ENCODE measurements at regions not wholly inside any gene's neighbourhood (a gene's known extent, or its start where the extent isn't known, plus 50 kb on each side); places are given as distances from the start of the nearest gene placed in this dataset.
"Not testable (repeated sequence)": the region's sequence is repeated elsewhere in the genome, so short reads cannot be mapped to it uniquely, and the experiment has no call there.

- TF ChIP-seq CTCF (conservative IDR thresholded peaks at IDR 0.05) = no peak
- DNase-seq (ENCODE audit: extremely low spot score, unreplicated experiment) = no peak
- H3K27ac Mint-ChIP-seq = no peak overlapping the region
These were observed 485.2 kb downstream of the SIPA1L2 start for GRCh38 chr1:232144696-232145230.

GRCh38 chr1:232143315-232143886, 486.5 kb downstream of the SIPA1L2 start:
- no peaks in the 10 kb centered on the region for H3K4me1 Mint-ChIP-seq (ENCODE audit: unreplicated experiment)
- H3K9me3 Mint-ChIP-seq = peaks cover 4% of the 10 kb centered on the region
- H3K27me3 Mint-ChIP-seq = peaks cover 13% of the 10 kb centered on the region
- no peak overlapping the region for H3K4me3 Mint-ChIP-seq
- DNase-seq (ENCODE audit: extremely low spot score, unreplicated experiment) = no peak
- no peak for TF ChIP-seq CTCF (conservative IDR thresholded peaks at IDR 0.05)
- H3K36me3 Mint-ChIP-seq = no peaks in the 10 kb centered on the region
- no peak overlapping the region for H3K27ac Mint-ChIP-seq

More at GRCh38 chr1:232144696-232145230, 485.2 kb downstream of the SIPA1L2 start:
- H3K4me3 Mint-ChIP-seq = no peak overlapping the region
- peaks cover 3% of the 10 kb centered on the region for H3K4me1 Mint-ChIP-seq (ENCODE audit: unreplicated experiment)
- peaks cover 13% of the 10 kb centered on the region for H3K27me3 Mint-ChIP-seq
- H3K9me3 Mint-ChIP-seq = no peaks in the 10 kb centered on the region
- H3K36me3 Mint-ChIP-seq = no peaks in the 10 kb centered on the region

- TF ChIP-seq CTCF (conservative IDR thresholded peaks at IDR 0.05) = no peak
- H3K4me1 Mint-ChIP-seq (ENCODE audit: unreplicated experiment) = no peaks in the 10 kb centered on the region
- no peak overlapping the region for H3K27ac Mint-ChIP-seq
- H3K9me3 Mint-ChIP-seq = peaks cover 4% of the 10 kb centered on the region
- H3K4me3 Mint-ChIP-seq = no peak overlapping the region
- no peak for DNase-seq (ENCODE audit: extremely low spot score, unreplicated experiment)
- no peaks in the 10 kb centered on the region for H3K36me3 Mint-ChIP-seq
- H3K27me3 Mint-ChIP-seq = peaks cover 8% of the 10 kb centered on the region
These were observed 487.3 kb downstream of the SIPA1L2 start for GRCh38 chr1:232142403-232143314.

GRCh38 chr1:232141167-232141448, 488.8 kb downstream of the SIPA1L2 start:
- H3K27ac Mint-ChIP-seq; H3K9me3 Mint-ChIP-seq; DNase-seq (ENCODE audit: extremely low spot score, unreplicated experiment); H3K36me3 Mint-ChIP-seq; H3K4me3 Mint-ChIP-seq; H3K4me1 Mint-ChIP-seq (ENCODE audit: unreplicated experiment); H3K27me3 Mint-ChIP-seq: not testable (repeated sequence)

- H3K4me1 Mint-ChIP-seq (ENCODE audit: unreplicated experiment) = no peaks in the 10 kb centered on the region
- H3K4me3 Mint-ChIP-seq = no peak overlapping the region
- DNase-seq (ENCODE audit: extremely low spot score, unreplicated experiment) = no peak
- peaks cover 4% of the 10 kb centered on the region for H3K9me3 Mint-ChIP-seq
- H3K27me3 Mint-ChIP-seq = no peaks in the 10 kb centered on the region
- no peaks in the 10 kb centered on the region for H3K36me3 Mint-ChIP-seq
- no peak for TF ChIP-seq CTCF (conservative IDR thresholded peaks at IDR 0.05)
- H3K27ac Mint-ChIP-seq = no peak overlapping the region
These were observed 489.3 kb downstream of the SIPA1L2 start for GRCh38 chr1:232140419-232141166.
